Liver (tissue), 8 donors: ENCODE measurements at regions not wholly inside any gene's neighbourhood (a gene's known extent, or its start where the extent isn't known, plus 50 kb on each side); places are given as distances from the start of the nearest gene placed in this dataset.

ENCODE experiments used
- DNase-seq: peaks from one replicate; pipeline ENCODE4 v3.0.0-alpha.2; 2017; ENCODE audit warnings: low spot score
- H3K27ac ChIP-seq, 2 donors: one replicate each; pipeline ENCODE4 v1.7.0; 2013; ENCODE audit warnings: inconsistent platforms in 2 of 2, low read length in 2 of 2, control low read depth in 1 of 2, low read depth in 1 of 2, mild to moderate bottlenecking in 1 of 2
- H3K27me3 ChIP-seq, 4 donors: one replicate each; pipeline versions ENCODE4 v1.6.1 to v1.7.0; 2013; ENCODE audit warnings: low read length in 3 of 4, inconsistent platforms in 1 of 4, mild to moderate bottlenecking in 1 of 4, moderate library complexity in 1 of 4; ENCODE audit not compliant: control insufficient read depth in 4 of 4, insufficient read depth in 4 of 4
- H3K36me3 ChIP-seq, 4 donors: one replicate each; pipeline versions ENCODE4 v1.6.1 to v1.7.0; 2013; ENCODE audit warnings: low read length in 3 of 4, mild to moderate bottlenecking in 3 of 4, low read depth in 1 of 4, moderate library complexity in 1 of 4; ENCODE audit not compliant: control insufficient read depth in 4 of 4, insufficient read depth in 3 of 4
- H3K4me1 ChIP-seq, 4 donors: one replicate each; pipeline versions ENCODE4 v1.6.1 to v1.7.0; 2013; ENCODE audit warnings: low read length in 3 of 4, mild to moderate bottlenecking in 3 of 4, moderate library complexity in 1 of 4; ENCODE audit not compliant: control insufficient read depth in 4 of 4, insufficient read depth in 4 of 4
- H3K4me3 ChIP-seq, 3 donors: one replicate each; pipeline versions ENCODE4 v1.6.1 to v1.7.0; 2013; ENCODE audit warnings: low read length in 3 of 3, control low read depth in 1 of 3, low read depth in 1 of 3, mild to moderate bottlenecking in 1 of 3
- H3K9ac ChIP-seq, 2 donors: one replicate each; pipeline ENCODE4 v1.7.0; 2013; ENCODE audit warnings: low read length in 2 of 2, mild to moderate bottlenecking in 2 of 2, moderate library complexity in 2 of 2, control low read depth in 1 of 2, low read depth in 1 of 2
- H3K9me3 ChIP-seq, 4 donors: one replicate each; pipeline versions ENCODE4 v1.6.1 to v1.7.0; 2013; ENCODE audit warnings: low read length in 3 of 4; ENCODE audit not compliant: control insufficient read depth in 4 of 4
- EGR1 ChIP-seq, 2 donors: IDR thresholded peaks; 2 replicates each; pipeline ENCODE4 v1.6.1; 2016 to 2018; ENCODE audit warnings: antibody characterized with exemption in 2 of 2, low read depth in 2 of 2
- FOXA1 ChIP-seq: IDR thresholded peaks from 2 replicates; pipeline ENCODE4 v1.6.1; 2016; ENCODE audit warnings: antibody characterized with exemption
- FOXA2 ChIP-seq: IDR thresholded peaks from 2 replicates; pipeline ENCODE4 v1.6.1; 2016; ENCODE audit warnings: antibody characterized with exemption
- GABPA ChIP-seq, 2 donors: IDR thresholded peaks in 1 of 2; conservative IDR thresholded peaks in 1 of 2; 2 replicates each; pipeline ENCODE4 v1.6.1; 2016; ENCODE audit warnings: antibody characterized with exemption in 2 of 2, mild to moderate bottlenecking in 1 of 2, moderate library complexity in 1 of 2
- HNF4A ChIP-seq, 2 donors: conservative IDR thresholded peaks; 2 replicates each; pipeline ENCODE4 v1.6.1; 2016; ENCODE audit warnings: antibody characterized with exemption in 2 of 2, mild to moderate bottlenecking in 2 of 2
- HNF4G ChIP-seq: IDR thresholded peaks from 2 replicates; pipeline ENCODE4 v1.6.1; 2016; ENCODE audit warnings: antibody characterized with exemption
- JUND ChIP-seq, 2 donors: IDR thresholded peaks; 2 replicates each; pipeline ENCODE4 v1.6.1; 2016; ENCODE audit warnings: antibody characterized with exemption in 2 of 2
- NR2F2 ChIP-seq: IDR thresholded peaks from 2 replicates; pipeline ENCODE4 v1.6.1; 2016; ENCODE audit warnings: antibody characterized with exemption
- RAD21 ChIP-seq, 2 donors: IDR thresholded peaks; 2 replicates each; pipeline ENCODE4 v1.6.1; 2016; ENCODE audit warnings: antibody characterized with exemption in 2 of 2, mild to moderate bottlenecking in 2 of 2
- RXRA ChIP-seq, 2 donors: IDR thresholded peaks; 2 replicates each; pipeline ENCODE4 v1.6.1; 2017 to 2018; ENCODE audit warnings: antibody characterized with exemption in 2 of 2, mild to moderate bottlenecking in 1 of 2
- SP1 ChIP-seq: IDR thresholded peaks from 2 replicates; pipeline ENCODE4 v1.6.1; 2018; ENCODE audit warnings: antibody characterized with exemption, mild to moderate bottlenecking
- TAF1 ChIP-seq: conservative IDR thresholded peaks from 2 replicates; pipeline ENCODE4 v1.6.1; 2016; ENCODE audit warnings: antibody characterized with exemption, mild to moderate bottlenecking
- YY1 ChIP-seq: IDR thresholded peaks from 2 replicates; pipeline ENCODE4 v1.6.1; 2016; ENCODE audit warnings: antibody characterized with exemption, mild to moderate bottlenecking
- WGBS: extraction: QIAGEN DNeasy Blood & Tissue Kit; methylation state at CpG from one replicate; pipeline ENCODE4 v1.1.7; 2013; 5-methylcytosine and 5-hydroxymethylcytosine counted together
- TF ChIP-seq, protein P1 (sequence below): fragments of 150-350 bp; IDR thresholded peaks from 2 replicates; pipeline ENCODE4 v1.5.1; 2017; ENCODE audit warnings: improper control_type of control experiment, low read depth, low read length; ENCODE audit not compliant: missing input control
- TF ChIP-seq, protein P2 (sequence below): IDR thresholded peaks from 2 replicates; pipeline ENCODE4 v1.6.1; 2016; ENCODE audit warnings: antibody characterized with exemption
- TF ChIP-seq, protein P3 (sequence below): IDR thresholded peaks from 2 replicates; pipeline ENCODE4 v1.6.1; 2016; ENCODE audit warnings: antibody characterized with exemption
- TF ChIP-seq, protein P4 (sequence below): IDR thresholded peaks from 2 replicates; pipeline ENCODE4 v1.6.1; 2016; ENCODE audit warnings: antibody characterized with exemption
- donor health status: healthy.
- donor health status: healthy.
- donor health status: healthy.
- donor health status: healthy.
- donor health status: healthy.

- H3K27ac ChIP-seq, result no peak overlapping the region
- no peak overlapping the region for H3K9ac ChIP-seq
Observed at GRCh38 chr7:20032741-20033140, 184.4 kb downstream of the MACC1 start.

DNA sequence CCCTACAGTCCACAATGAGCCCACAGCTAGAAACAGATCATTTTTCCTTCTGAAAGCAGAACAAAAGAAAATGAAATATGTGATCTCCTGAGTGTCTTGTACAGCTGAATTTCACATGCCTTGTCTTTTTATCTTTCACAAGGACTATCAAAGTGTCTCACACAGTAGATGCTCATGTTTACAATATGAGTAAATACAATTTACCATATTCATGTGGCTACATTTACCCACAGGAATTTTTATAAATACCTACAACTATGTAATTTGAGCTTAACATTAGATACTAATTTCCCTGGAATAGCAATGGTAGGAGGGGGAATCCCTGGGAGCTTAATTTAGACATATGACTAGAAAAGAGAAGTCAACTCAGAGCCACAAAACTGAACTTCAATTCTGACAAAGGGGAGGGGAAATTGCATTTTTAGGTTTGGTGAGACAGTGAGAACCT, 186.2 kb downstream of the MACC1 start:
- no peak for DNase-seq
- no peak overlapping the region for H3K27ac ChIP-seq

More at GRCh38 chr7:20032741-20033140, 184.4 kb downstream of the MACC1 start:
- Histone ChIP-seq H3K36me3 (no peaks in the 10 kb centered on the region), H3K27me3 (no peaks in the 10 kb centered on the region), H3K4me3 (no peak overlapping the region), H3K9me3 (no peaks in the 10 kb centered on the region), H3K4me1 (no peaks in the 10 kb centered on the region)
- no peak for DNase-seq
- 67% methylated on average over 1 of the region's 1 CpG for WGBS
- TF ChIP-seq TAF1 (no peak), RXRA (IDR thresholded peaks at IDR 0.05) (no peak), HNF4A (conservative IDR thresholded peaks at IDR 0.05) (no peak), GABPA (IDR thresholded peaks at IDR 0.05 in 1 of 2, conservative IDR thresholded peaks at IDR 0.05 in 1 of 2) (no peak), FOXA1 (no peak), JUND (IDR thresholded peaks at IDR 0.05) (no peak), EGR1 (IDR thresholded peaks at IDR 0.05; ENCODE audit: low read depth in 2 of 2) (no peak), RAD21 (IDR thresholded peaks at IDR 0.05) (no peak), YY1 (no peak), HNF4G (no peak), FOXA2 (no peak)
- TF ChIP-seq, protein P1, sequence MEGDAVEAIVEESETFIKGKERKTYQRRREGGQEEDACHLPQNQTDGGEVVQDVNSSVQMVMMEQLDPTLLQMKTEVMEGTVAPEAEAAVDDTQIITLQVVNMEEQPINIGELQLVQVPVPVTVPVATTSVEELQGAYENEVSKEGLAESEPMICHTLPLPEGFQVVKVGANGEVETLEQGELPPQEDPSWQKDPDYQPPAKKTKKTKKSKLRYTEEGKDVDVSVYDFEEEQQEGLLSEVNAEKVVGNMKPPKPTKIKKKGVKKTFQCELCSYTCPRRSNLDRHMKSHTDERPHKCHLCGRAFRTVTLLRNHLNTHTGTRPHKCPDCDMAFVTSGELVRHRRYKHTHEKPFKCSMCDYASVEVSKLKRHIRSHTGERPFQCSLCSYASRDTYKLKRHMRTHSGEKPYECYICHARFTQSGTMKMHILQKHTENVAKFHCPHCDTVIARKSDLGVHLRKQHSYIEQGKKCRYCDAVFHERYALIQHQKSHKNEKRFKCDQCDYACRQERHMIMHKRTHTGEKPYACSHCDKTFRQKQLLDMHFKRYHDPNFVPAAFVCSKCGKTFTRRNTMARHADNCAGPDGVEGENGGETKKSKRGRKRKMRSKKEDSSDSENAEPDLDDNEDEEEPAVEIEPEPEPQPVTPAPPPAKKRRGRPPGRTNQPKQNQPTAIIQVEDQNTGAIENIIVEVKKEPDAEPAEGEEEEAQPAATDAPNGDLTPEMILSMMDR, result no peak
- TF ChIP-seq, protein P2, sequence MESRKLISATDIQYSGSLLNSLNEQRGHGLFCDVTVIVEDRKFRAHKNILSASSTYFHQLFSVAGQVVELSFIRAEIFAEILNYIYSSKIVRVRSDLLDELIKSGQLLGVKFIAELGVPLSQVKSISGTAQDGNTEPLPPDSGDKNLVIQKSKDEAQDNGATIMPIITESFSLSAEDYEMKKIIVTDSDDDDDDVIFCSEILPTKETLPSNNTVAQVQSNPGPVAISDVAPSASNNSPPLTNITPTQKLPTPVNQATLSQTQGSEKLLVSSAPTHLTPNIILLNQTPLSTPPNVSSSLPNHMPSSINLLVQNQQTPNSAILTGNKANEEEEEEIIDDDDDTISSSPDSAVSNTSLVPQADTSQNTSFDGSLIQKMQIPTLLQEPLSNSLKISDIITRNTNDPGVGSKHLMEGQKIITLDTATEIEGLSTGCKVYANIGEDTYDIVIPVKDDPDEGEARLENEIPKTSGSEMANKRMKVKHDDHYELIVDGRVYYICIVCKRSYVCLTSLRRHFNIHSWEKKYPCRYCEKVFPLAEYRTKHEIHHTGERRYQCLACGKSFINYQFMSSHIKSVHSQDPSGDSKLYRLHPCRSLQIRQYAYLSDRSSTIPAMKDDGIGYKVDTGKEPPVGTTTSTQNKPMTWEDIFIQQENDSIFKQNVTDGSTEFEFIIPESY, result no peak
- TF ChIP-seq, protein P3, sequence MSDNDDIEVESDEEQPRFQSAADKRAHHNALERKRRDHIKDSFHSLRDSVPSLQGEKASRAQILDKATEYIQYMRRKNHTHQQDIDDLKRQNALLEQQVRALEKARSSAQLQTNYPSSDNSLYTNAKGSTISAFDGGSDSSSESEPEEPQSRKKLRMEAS, result no peak
- TF ChIP-seq, protein P4, sequence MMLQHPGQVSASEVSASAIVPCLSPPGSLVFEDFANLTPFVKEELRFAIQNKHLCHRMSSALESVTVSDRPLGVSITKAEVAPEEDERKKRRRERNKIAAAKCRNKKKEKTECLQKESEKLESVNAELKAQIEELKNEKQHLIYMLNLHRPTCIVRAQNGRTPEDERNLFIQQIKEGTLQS, result no peak

DNA sequence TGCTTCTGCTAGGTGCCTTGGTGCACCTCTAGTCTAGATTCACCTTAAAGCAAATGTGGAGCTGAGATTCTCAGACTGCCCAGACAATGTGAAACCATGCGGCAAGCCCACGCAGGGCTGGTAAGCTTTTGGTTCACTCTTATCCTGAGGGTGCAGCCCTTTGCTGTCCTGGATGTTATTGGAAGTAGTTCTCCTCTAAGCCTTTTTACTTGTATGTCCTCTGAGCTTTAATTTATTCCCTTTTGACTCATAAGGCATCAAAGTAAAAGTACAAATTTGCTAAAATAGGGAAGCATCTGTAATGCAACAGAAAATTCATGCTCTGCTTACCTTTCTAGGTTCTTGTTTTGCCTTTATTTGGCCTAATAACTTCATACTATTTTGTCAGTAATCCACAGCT, 186.8 kb downstream of the MACC1 start:
- Histone ChIP-seq H3K36me3 (no peaks in the 10 kb centered on the region), H3K27me3 (no peaks in the 10 kb centered on the region), H3K27ac (no peak overlapping the region), H3K4me1 (no peaks in the 10 kb centered on the region), H3K9ac (no peak overlapping the region), H3K9me3 (no peaks in the 10 kb centered on the region), H3K4me3 (no peak overlapping the region)
- no peak for DNase-seq
- WGBS, result 81% methylated on average over 2 of the region's 2 CpGs
- TF ChIP-seq, protein P3, result no peak
- TF ChIP-seq GABPA (IDR thresholded peaks at IDR 0.05 in 1 of 2, conservative IDR thresholded peaks at IDR 0.05 in 1 of 2) (no peak), SP1 (no peak), RAD21 (IDR thresholded peaks at IDR 0.05) (no peak), HNF4G (no peak), NR2F2 (no peak), HNF4A (conservative IDR thresholded peaks at IDR 0.05) (no peak), EGR1 (IDR thresholded peaks at IDR 0.05; ENCODE audit: low read depth in 2 of 2) (no peak), FOXA1 (no peak), YY1 (no peak), JUND (IDR thresholded peaks at IDR 0.05) (no peak), FOXA2 (no peak), RXRA (IDR thresholded peaks at IDR 0.05) (no peak), TAF1 (no peak)
- TF ChIP-seq, protein P4, result no peak
- TF ChIP-seq, protein P2, result no peak
- TF ChIP-seq, protein P1, result no peak

More for the DNA sequence above, 186.2 kb downstream of the MACC1 start:
- no peaks in the 10 kb centered on the region for H3K27me3 ChIP-seq
- H3K4me1 ChIP-seq, result no peaks in the 10 kb centered on the region
- no peak overlapping the region for H3K4me3 ChIP-seq
- no peak overlapping the region for H3K9ac ChIP-seq
- H3K36me3 ChIP-seq, result no peaks in the 10 kb centered on the region
- H3K9me3 ChIP-seq, result no peaks in the 10 kb centered on the region
- TF ChIP-seq YY1, result no peak
